GM23248 (cell line): ENCODE measurements at regions not wholly inside any gene's neighbourhood (a gene's known extent, or its start where the extent isn't known, plus 50 kb on each side); places are given as distances from the start of the nearest gene placed in this dataset.
"Not testable (repeated sequence)": the region's sequence is repeated elsewhere in the genome, so short reads cannot be mapped to it uniquely, and the experiment has no call there.

Experiments
- DNase-seq: peaks from one replicate; pipeline ENCODE4 v3.0.0-alpha.2; 2015
- H2AFZ ChIP-seq: fragments of 200-600 bp; sonication (generic); 2 replicates; pipeline ENCODE4 v1.6.1; 2016; ENCODE audit warnings: antibody characterized with exemption
- H3F3A ChIP-seq: fragments of 200-600 bp; sonication (generic); 2 replicates; pipeline ENCODE4 v1.6.1; 2016; ENCODE audit warnings: mild to moderate bottlenecking, antibody characterized with exemption, mixed run types; ENCODE audit not compliant: insufficient read depth
- H3K27ac ChIP-seq: fragments of 200-600 bp; sonication (generic); 2 replicates; pipeline ENCODE4 v1.5.1; 2016; ENCODE audit warnings: mild to moderate bottlenecking
- H3K27me3 ChIP-seq: fragments of 200-600 bp; sonication (generic); replicated peaks from 2 replicates; pipeline ENCODE4 v1.6.1; 2016; ENCODE audit warnings: mild to moderate bottlenecking; ENCODE audit not compliant: insufficient read depth
- H3K36me3 ChIP-seq: fragments of 200-600 bp; sonication (generic); 2 replicates; pipeline ENCODE4 v1.6.1; 2016; ENCODE audit warnings: low read depth, mild to moderate bottlenecking
- H3K4me1 ChIP-seq: fragments of 200-600 bp; sonication (generic); 2 replicates; pipeline ENCODE4 v1.6.1; 2016; ENCODE audit warnings: mild to moderate bottlenecking; ENCODE audit not compliant: insufficient read depth
- H3K4me2 ChIP-seq: fragments of 200-600 bp; sonication (generic); one replicate; pipeline ENCODE4 v1.6.1; 2016; ENCODE audit warnings: mild to moderate bottlenecking; ENCODE audit not compliant: unreplicated experiment
- H3K4me3 ChIP-seq: fragments of 200-600 bp; sonication (generic); 2 replicates; pipeline ENCODE4 v1.5.1; 2016; ENCODE audit warnings: mild to moderate bottlenecking
- H3K79me2 ChIP-seq: fragments of 200-600 bp; sonication (generic); 2 replicates; pipeline ENCODE4 v1.6.1; 2016; ENCODE audit warnings: mild to moderate bottlenecking; ENCODE audit not compliant: insufficient read depth
- H3K9ac ChIP-seq: fragments of 200-600 bp; sonication (generic); 2 replicates; pipeline ENCODE4 v1.6.1; 2016; ENCODE audit warnings: mild to moderate bottlenecking
- H3K9me2 ChIP-seq: fragments of 200-600 bp; sonication (generic); 2 replicates; pipeline ENCODE4 v1.6.1; 2016; ENCODE audit warnings: mixed run types, mild to moderate bottlenecking, moderate library complexity; ENCODE audit not compliant: insufficient read depth
- H3K9me3 ChIP-seq: fragments of 200-600 bp; sonication (generic); one replicate; pipeline ENCODE4 v1.6.1; 2017; ENCODE audit warnings: low read depth
- H4K20me1 ChIP-seq: fragments of 200-600 bp; sonication (generic); 2 replicates; pipeline ENCODE4 v1.6.0; 2016; ENCODE audit not compliant: insufficient read depth
- EZH2 ChIP-seq: fragments of 200-600 bp; sonication (generic); IDR thresholded peaks from 2 replicates; pipeline ENCODE4 v1.6.1; 2018; ENCODE audit warnings: antibody characterized with exemption, mild to moderate bottlenecking; ENCODE audit not compliant: insufficient read depth, poor library complexity, severe bottlenecking
- EZH2phosphoT487 ChIP-seq: fragments of 200-600 bp; sonication (generic); IDR thresholded peaks from 2 replicates; pipeline ENCODE4 v1.6.1; 2018; ENCODE audit warnings: antibody characterized with exemption, moderate library complexity, mild to moderate bottlenecking, low read depth; ENCODE audit not compliant: insufficient read depth
- WGBS, 2 experiments: methylation state at CpG; one replicate each; pipeline ENCODE4 v1.1.6; 2015 to 2017; ENCODE audit warnings: low lambda C conversion rate in 2 of 2, low coverage in 1 of 2; ENCODE audit errors: missing lambda C conversion rate in 2 of 2; 5-methylcytosine and 5-hydroxymethylcytosine counted together
- in situ Hi-C: fragments of 300-500 bp; cut with MboI; formaldehyde crosslinking; loops from 2 replicates; pipeline ENCODE4 v1.15.0; 2020

DNA sequence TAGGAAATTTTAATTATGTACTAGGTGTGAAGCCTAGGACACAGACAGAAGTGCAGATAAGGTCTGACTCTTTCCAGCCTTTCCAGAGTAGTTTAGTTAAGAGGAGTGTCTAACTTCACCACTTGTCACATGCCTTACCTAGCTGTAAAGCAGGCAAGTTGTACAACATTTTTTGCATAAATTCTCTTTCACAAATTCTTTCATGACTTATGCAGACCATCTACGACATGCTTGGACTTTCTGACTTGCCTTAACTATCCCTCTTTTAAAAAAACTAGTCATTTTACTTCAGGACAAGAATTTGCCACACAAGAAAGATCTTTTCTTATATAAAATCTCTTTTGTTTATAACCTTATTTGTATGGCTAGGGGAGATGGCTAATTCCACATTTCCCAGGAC lies 1273.6 kb upstream of the SLC39A10 start:
- no peaks in the 10 kb centered on the region for H3F3A ChIP-seq
- no peak overlapping the region for H3K9ac ChIP-seq
- no peaks in the 10 kb centered on the region for H3K9me2 ChIP-seq
- H4K20me1 ChIP-seq, result no peaks in the 10 kb centered on the region
- no peaks in the 10 kb centered on the region for H3K4me1 ChIP-seq
- 0 to 3% methylated on average over 1 of the region's 1 CpG for WGBS, 2 experiments
- no peaks in the 10 kb centered on the region for H3K36me3 ChIP-seq
- H3K27me3 ChIP-seq, result no peaks in the 10 kb centered on the region
- in situ Hi-C loops, result no loop called here
- H3K79me2 ChIP-seq, result no peaks in the 10 kb centered on the region
- no peak overlapping the region for H3K4me2 ChIP-seq
- TF ChIP-seq EZH2phosphoT487 (no peak), EZH2 (no peak)
- H3K27ac ChIP-seq, result no peak overlapping the region
- no peak for DNase-seq
- no peak overlapping the region for H2AFZ ChIP-seq
- no peaks in the 10 kb centered on the region for H3K9me3 ChIP-seq
- no peak overlapping the region for H3K4me3 ChIP-seq

DNA sequence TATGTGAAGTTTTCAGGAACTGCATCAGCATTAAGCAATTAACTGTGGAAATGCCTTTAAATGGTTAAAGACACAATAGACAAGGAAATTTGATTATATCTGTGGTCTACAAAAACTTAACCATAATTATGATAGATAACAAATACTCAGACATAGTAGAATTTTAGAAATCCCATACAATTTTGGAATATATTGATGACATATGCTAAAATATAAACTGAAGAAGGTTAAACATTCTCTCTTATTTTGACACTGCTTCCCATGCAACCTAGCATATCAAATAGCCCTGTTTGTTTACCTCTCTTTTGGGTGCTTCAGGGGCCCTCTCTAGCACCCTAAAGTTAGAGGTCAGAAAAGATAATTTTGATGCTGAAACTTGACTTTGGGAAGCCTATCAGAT lies 1274.8 kb upstream of the SLC39A10 start:
- Histone ChIP-seq H3K4me3 (no peak overlapping the region), H2AFZ (no peak overlapping the region), H3K9me2 (no peaks in the 10 kb centered on the region), H3K27me3 (no peaks in the 10 kb centered on the region), H4K20me1 (no peaks in the 10 kb centered on the region), H3F3A (no peaks in the 10 kb centered on the region), H3K27ac (no peak overlapping the region), H3K4me2 (no peak overlapping the region), H3K9me3 (no peaks in the 10 kb centered on the region), H3K4me1 (no peaks in the 10 kb centered on the region), H3K9ac (no peak overlapping the region), H3K79me2 (no peaks in the 10 kb centered on the region), H3K36me3 (no peaks in the 10 kb centered on the region)
- DNase-seq, result no peak
- TF ChIP-seq EZH2 (no peak), EZH2phosphoT487 (no peak)
- in situ Hi-C loops, result no loop called here

DNA sequence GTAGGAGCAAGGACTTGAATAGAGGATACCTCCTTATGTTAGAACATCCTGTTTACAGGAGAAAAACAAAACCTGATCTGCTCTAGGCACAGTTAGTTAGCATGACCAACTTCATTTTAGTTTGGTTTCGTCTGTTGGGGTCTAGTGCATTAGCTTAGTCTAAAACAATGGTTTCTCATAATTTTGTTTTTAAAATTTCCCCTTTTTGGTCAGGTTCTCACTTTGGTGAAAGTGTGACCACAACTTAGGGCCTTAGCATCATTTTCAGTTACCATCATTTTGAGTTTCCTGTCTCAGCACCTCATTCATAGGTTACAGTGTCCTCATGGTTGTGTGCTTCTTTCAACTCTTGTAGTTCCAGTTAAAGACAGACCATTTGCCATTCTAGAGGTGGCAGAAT lies 1277.0 kb upstream of the SLC39A10 start:
- Histone ChIP-seq H3K4me2 (no peak overlapping the region), H3K79me2 (no peaks in the 10 kb centered on the region), H3K4me1 (no peaks in the 10 kb centered on the region), H3K9me2 (no peaks in the 10 kb centered on the region), H3K9me3 (no peaks in the 10 kb centered on the region), H3K27me3 (no peaks in the 10 kb centered on the region), H3F3A (no peaks in the 10 kb centered on the region), H2AFZ (no peak overlapping the region), H3K4me3 (no peak overlapping the region), H3K36me3 (no peaks in the 10 kb centered on the region), H4K20me1 (no peaks in the 10 kb centered on the region), H3K9ac (no peak overlapping the region), H3K27ac (no peak overlapping the region)
- in situ Hi-C loops, result no loop called here
- WGBS, 2 experiments, result 3 to 4% methylated on average over 1 of the region's 1 CpG
- DNase-seq, result no peak
- TF ChIP-seq EZH2 (no peak), EZH2phosphoT487 (no peak)

DNA sequence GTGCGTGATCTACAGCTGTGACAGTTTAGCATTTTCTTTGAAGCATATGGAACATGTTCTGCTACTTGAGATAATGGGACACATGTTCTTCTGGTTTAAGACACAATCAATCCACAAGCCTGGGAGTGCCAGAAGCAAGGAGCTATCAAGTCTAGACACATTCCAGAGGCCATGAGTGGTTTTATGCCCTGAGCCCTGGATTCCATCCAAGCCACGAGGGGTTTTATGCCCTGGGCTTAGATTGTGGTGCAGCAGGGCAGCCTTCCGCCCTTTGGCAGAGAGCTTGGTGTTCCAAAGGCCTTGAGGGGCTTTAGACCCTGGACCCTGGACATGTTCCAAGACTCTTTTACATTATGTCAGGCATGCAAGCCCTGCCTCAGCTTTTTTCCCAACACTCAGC lies 1289.6 kb upstream of the SLC39A10 start:
- 0 to 3% methylated on average over 3 of the region's 3 CpGs for WGBS, 2 experiments
- H3K4me1 ChIP-seq, DNase-seq, H3K9me2 ChIP-seq, H3K4me2 ChIP-seq, H3F3A ChIP-seq, H3K27ac ChIP-seq, H3K79me2 ChIP-seq, H3K9me3 ChIP-seq, H4K20me1 ChIP-seq, in situ Hi-C loops, H3K36me3 ChIP-seq, H2AFZ ChIP-seq, H3K4me3 ChIP-seq, H3K9ac ChIP-seq, H3K27me3 ChIP-seq: not testable (repeated sequence)

DNA sequence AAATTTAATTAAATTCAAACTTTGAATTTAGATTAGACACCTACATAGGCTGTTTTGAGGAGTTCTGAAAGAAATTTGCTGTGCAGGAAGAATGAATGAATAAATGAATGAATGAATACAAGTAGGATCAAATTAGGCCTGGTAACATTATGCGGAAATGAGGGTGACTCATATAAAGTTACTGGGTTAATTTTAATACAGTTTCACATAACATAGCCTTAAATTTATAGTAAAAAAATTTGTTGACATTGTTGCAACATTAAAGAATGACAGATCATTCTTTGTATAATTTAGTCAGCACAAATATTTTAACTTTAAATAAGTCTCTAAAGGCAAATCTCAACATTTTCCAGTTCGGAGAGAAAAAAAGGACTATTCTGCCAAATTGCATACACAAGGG lies 1293.1 kb upstream of the SLC39A10 start:
- in situ Hi-C loops, result no loop called here
- Histone ChIP-seq H3K27me3 (no peaks in the 10 kb centered on the region), H3K36me3 (no peaks in the 10 kb centered on the region), H3K9ac (no peak overlapping the region), H2AFZ (no peak overlapping the region), H3K4me2 (no peak overlapping the region), H3K79me2 (no peaks in the 10 kb centered on the region), H3K4me3 (no peak overlapping the region), H3K9me3 (peaks cover 7% of the 10 kb centered on the region), H4K20me1 (no peaks in the 10 kb centered on the region), H3K9me2 (no peaks in the 10 kb centered on the region), H3K27ac (no peak overlapping the region), H3K4me1 (no peaks in the 10 kb centered on the region), H3F3A (no peaks in the 10 kb centered on the region)
- DNase-seq, result no peak
- WGBS, 2 experiments, result 33 to 42% methylated on average over 2 of the region's 2 CpGs
- TF ChIP-seq EZH2phosphoT487, result no peak
- no peak for TF ChIP-seq EZH2
